GM19035 (cell line): ENCODE measurements at regions not wholly inside any gene's neighbourhood (a gene's known extent, or its start where the extent isn't known, plus 50 kb on each side); places are given as distances from the start of the nearest gene placed in this dataset.

Experiments used
- ATAC-seq: cut with Tn5 transposase; IDR thresholded peaks from one replicate; pipeline ENCODE4 v1.9.1; 2021; ENCODE audit not compliant: unreplicated experiment

DNA sequence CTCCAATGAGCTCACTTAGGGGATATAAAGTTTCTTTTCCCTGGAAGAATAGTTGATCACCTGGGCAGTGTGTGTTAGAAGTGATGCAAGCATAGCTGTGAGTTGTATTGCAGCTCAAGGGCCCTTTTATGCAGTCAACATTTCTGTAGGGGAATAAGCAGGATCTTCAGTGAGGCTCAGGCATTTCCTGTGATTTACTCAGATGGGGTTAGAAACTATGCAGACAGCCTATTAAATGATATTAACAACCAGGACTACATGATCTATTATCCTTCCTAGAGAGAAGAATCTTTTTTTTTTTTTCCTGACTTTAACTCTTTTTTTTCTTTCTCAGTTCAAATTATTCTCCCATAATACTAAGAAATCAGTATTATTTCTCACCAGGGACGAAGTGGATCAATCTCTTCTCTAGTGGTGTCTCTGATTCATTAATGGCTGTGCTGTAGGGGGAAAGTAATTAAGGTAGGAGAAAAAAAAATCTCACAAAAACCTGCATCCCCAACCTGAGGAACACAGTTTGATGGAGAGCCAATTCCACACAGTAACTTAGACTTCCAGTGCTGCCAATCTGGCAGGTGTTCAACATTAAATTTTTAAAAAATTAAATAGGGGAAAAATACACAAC is 126.4 kb upstream of the SLC10A2 start:
- ATAC-seq, result no peak

DNA sequence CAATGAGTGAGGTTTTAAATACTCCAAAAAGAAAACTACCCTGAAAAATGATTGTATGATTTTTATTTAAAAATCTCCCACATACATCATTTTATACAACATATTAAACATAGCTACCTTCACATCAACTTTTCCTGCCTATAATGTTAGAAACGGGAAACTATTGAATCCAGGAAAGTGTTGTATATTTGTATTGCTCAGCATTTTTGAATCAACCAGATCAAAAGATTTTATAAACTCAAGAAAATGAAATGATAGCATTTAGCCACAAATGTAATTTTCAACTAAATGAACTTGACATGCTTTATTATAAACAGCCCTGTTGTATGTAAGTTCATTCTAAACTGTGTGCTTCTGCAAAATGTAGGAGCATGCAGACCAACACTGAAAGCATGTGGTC is 124.6 kb upstream of the SLC10A2 start:
- ATAC-seq, result no peak

DNA sequence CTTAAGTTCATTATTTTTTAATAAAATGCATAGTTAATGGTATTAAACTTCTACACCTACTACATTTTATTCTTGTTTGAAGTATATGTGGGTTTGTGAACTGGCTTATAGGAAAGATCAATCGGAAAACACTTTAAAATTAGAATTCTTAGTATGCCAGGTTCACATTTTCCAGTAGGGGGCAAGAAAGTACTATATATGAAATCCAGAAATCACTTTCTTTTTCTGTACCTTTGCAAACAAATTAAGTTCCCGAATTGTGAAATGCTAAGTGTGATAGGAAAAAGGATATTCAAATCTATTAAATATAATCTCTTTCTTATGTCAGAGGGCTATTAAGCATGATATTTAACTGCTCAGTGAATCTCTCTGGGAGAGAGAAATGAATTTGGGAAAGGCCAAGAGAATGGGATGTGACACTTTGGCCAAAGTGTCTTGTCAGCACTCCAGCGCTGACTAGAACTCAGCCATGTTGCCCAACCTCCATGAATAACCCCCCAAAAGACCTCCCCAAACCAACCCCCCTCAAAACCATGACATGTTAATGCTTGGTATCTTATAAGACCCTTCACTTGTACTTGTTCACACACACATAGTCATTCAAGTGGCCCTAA is 122.6 kb upstream of the SLC10A2 start:
- no peak for ATAC-seq

DNA sequence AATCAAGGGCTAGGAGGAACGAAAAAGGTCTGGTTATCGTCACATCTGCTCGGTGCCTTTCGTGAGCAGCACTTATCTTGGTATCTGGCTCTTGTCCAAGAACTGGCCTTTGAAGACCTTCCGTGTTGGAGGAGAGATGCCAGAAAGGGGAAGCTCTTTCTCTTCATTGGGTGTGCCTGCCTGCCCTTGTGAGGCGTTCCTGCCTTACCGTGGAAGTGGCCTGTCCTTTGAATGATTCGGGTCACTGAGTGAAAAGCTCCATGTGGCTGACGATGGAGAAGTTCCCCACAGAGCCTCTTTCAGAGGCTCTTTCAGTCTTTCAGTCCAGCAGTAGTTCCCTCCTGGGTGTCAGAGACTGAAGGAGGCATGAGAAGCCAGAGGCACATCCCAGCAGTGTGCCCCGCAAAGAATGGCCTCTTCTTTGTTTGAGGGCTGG is 121.5 kb upstream of the SLC10A2 start:
- ATAC-seq, result no peak

DNA sequence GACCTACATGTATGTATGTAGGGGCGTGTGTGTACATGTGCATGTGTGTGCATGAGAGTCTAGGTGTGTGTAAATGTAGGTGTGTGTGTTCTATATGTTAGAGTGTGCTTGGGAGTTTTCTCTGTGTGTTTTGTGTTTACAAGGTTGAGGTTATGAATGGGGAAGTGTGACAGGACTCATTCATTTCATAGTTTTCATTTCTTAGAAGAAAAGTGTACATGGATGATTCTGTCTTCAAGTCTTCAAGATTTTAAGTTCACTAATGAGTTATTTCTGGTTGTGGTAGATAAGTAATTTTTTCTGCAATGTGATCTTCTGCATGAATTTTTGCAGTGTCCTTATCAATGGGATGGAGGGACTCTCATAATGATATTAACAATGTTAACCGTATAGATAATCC is 118.2 kb upstream of the SLC10A2 start:
- no peak for ATAC-seq

DNA sequence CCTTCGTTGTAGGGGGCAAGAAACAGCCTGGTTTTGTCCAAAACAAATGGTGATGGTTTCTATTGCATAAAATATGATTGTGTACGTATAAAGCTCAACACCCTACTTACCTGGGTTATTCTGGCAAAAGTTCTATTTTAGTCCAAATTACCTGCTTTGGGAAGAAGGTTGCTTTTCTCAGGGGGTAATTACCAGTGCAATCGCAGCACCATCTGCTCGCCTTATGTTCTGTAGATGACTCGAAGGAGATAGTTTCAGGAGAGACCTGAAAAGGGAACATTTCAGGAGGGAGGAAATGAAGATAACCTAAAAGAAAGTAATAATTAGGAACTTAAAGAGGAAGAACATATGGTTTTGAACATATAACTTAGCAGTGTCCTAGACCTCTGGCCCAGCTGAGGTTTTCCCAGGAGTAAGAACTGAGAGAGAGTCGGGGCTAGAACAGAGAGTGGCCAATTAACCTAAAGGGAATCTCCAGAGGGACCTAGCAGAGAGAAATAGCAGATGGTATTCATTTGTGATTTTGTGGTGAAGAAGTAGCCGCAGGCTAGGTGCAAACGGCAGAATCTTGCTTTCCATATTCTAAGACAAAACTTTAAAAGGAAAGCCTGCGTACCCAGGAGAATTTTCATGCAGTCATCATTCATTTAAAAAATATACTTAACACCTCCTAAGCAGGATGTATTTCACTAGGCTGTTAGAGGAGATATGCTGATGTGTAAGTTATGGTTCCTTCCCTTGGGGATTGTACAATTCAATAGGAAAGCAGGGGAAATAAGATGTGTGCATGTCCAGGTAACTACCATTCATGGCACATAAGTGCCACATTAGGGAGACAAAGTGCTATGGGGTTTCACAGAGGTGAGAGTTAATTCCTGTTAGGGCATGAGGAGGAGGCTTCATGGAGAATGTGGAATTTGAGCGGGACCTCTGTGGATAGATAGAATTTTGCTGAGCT is 113.0 kb upstream of the SLC10A2 start:
- ATAC-seq, result no peak

DNA sequence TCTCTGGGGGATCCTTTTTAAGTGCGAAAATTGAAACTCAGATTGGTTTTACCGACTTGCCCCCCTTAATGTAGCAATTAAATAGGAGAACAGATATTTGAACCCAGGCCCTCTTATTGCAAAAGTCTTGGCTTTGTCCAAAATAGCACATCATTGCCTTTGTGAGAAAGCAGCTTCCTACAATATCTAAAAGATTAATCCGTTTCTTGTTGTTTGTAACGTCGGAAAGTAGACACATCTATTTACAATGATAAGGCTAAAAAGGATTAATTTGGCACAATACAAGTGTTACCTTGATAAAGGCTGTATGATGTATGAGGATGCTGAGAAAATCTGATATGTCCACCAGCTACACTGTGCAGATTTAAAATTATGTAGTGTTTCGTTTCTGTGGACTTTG is 108.7 kb upstream of the SLC10A2 start:
- ATAC-seq, result no peak

DNA sequence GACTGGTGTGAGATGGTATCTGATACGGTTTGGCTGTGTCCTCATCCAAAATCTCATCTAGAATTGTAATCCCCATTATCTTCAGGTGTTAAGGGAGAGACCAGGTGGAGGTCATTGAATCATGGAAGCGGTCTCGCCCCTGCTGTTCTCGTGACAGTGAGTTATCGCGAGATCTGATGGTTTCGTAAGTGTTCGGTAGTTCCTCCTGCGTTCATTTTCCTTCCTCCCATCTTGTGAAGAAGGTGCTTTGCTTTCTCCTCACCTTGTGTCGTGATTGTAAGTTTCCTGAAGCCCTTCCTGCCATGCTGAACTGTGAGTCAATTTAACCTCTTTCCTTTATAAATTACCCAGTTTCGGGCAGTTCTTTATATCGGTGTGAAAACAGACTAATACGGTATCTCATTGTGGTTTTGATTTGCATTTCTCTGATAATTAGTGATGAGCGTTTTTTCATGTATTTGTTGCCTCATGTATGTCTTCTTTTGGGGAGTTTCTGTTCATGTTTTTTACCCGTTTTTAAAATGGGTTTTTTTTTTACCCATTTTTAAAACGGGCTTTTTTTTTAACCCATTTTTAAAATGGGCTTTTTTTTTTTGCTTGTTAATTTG is 102.8 kb upstream of the SLC10A2 start:
- ATAC-seq, result no peak

DNA sequence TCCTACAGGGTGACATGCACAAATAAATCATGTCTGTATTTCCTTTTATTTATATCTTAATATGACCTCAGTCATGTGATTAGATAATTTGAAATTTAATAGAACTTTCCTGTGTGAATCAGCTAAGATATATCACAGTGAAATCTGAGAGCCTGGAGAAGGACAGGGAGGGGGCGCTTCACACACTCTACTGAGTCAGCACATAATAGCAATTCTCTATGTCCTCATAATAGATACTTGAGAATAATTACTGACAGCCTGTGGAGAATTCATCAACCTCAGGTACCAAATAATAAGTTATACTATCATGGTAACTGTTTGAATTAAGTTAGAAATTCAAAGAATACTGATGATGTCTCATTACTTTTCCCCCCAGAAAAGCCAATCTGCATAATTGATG is 98.0 kb upstream of the SLC10A2 start:
- no peak for ATAC-seq

DNA sequence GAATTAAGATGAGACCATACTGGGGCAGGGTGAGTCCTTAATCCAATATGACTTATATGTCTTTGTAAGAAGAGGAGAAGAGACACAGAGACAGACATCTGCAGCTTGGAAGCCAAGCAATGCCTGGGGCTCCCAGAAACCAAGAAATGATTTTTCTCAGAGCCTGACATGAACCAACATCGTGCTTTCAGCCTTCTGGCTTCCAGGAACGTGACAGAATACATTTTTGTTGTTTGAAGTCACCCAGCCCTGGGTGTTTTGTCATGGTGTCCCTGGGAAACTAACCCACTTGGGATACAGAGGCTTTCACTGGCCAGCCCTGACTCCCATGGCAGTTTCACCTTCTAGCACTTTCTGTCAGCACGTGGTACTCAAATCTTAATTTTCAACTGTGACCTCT is 95.3 kb upstream of the SLC10A2 start:
- no peak for ATAC-seq

DNA sequence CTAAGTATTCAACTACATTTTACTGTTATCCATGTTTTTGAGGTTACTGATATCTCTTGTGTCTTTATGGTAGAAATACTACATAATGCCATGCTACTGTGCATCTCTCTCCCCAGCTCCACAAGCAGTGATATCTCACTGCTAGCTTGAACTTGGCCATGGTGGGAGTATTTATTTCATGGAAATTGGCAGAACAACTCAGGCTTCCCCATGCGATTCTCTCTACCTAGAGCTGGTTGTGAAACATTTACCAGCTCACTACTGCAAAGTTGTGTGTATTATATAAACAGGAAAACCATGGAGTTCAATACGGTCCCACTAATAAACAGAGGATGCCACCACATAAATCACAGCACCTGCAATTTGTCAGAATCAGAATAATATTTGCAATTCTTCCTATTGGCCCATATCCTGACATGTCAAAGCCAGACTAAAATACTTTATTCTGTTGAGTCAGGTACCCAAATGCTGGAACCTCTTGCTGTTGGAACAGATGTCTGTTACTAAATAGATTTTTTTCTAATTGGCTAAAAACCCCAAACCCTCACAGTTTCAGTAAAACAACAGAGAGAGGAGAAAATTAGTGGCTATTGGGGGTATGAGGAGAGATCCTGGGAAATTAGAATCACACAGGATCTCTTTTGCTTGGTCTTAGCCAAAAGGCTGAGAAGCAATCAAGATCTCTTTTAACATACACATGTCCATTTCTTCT is 91.4 kb upstream of the SLC10A2 start:
- ATAC-seq, result no peak

DNA sequence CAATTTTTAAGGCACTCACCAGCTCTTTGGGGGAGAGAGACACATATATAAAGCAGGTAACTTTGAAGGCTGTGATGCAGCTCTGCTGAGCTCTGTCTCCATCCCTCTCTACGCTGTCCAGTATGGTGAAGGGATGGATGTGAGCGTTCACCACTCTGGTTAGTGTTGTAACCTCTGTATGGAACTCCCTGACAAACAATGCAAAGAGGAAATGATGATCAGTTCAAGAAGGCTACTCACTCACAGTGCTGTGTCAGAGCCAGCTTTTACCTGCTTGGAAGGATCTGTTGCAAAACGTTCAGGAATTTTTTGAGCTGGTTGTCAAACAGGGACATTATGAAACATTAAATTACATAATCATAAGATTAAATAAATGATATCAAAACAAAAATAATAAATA is 90.8 kb upstream of the SLC10A2 start:
- ATAC-seq, result no peak

DNA sequence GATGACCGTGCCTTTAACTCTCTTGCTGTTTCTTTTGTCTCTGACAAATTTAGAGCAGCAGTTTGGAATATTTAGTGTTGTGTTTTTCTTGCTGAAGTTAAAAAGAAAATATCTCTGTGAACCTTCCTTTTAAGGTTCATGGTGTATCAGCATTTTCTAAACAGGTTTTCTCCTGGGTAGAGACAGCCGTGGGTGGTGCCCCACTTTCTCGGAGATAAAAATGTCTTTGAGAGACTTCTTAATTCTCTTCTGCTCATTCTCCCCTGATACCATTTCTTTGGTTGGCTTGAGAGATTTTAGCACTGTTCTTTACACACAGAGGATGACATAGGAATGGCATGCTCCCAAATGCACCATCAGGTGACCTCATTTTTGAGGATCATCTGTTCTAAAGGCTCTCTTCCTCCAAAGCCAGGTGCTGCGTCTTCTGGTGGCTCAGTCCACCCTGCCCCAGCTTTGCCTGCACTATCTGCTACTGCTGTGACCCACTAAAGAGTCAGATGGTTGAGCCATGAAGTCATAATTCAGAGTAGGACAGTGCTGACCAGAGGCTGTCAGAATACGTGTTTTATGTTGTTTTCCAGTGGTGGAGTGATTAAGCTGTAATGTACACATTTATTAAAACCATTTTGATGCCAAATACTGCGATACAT is 90.3 kb upstream of the SLC10A2 start:
- ATAC-seq, result no peak

DNA sequence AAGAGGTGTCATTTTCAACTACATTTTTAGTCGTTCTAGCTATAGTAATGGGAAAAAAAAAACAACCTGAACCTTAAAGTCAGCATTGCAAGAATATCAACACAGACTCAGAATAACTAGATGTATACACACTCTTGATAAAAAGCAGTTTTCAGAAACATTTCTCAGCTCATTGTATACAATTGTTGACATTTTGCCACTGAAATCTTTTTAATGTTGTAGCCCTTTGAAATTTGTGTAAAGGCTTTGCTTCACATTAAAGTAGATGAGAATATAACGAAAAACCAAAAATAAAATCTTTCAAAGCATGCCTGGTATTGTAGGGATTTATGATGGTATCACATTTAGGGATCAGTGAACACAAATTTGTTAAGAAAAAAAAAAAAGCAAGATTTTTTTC is 87.2 kb upstream of the SLC10A2 start:
- ATAC-seq, result no peak

DNA sequence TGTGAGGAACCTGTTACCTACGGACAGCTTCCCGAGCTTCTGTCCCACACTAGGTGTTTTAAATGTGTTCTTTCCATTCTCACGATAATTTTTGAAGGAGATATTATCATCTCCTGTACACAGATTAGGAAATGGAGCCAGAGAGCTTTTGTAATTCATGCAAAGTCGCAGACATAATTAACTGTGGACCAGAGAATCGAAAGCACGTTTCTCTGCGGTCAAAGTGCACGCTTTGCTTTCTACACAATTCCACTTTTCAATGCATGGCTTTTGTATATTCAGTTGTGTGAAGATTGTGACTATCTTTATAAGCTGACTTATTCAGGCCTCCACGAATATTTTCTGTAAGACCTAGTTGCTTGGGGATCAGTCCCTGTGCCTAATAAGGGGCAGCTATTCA is 81.7 kb upstream of the SLC10A2 start:
- ATAC-seq, result no peak

DNA sequence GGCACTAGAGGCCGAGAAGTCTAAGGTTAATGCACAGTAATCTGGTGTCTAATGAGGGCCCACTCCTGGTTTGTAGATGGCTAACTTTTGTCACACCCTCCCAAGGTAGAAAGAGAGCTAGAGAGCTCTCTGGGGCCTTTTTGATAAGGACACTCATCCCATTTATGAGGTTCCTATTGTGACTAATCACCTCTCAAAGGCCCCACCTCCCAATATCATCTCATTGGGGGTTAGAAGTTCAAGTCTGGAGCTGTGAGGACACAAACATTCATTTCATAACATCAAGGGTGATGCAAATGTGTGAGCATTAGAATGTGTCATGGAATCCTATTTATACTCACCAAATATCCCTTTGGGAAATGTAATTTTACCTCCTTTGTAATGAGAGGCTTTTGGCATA is 79.2 kb upstream of the SLC10A2 start:
- no peak for ATAC-seq

DNA sequence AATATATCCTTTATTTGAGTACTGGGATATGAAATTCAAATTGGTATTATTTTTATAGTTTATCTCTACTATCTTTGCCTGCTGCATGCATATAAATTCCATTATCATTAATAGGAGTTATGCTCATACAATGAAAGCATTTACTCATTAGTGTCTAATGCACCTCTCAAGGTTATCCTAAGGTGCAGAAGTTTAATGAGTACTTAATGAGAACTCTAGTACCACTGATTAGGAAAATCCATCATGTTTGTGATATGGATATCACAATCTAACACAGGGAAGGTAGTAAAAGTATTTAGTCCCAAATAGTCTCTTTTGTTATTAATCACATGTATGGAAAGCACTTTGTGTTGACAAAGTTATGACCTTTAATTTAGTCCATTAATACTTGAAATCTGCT is 77.2 kb upstream of the SLC10A2 start:
- ATAC-seq, result no peak

DNA sequence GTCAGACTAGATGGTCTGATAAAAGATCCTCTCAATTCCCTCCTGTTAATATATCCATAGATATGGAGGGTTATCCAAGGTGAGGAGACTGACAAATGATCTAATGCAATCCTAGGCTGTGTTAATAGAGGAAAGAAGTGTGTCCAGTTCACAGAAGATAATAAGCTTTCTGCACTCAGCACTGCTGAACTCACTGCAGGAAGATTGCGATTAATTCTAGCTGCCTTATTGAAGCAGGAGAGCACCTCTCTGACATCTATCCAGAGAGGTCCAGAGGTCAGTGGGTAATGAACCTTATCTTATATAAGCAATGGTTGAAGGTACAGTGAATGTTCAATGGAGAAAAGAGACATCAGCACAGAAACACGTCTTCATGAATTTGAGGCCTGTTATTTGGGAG is 75.9 kb upstream of the SLC10A2 start:
- no peak for ATAC-seq

DNA sequence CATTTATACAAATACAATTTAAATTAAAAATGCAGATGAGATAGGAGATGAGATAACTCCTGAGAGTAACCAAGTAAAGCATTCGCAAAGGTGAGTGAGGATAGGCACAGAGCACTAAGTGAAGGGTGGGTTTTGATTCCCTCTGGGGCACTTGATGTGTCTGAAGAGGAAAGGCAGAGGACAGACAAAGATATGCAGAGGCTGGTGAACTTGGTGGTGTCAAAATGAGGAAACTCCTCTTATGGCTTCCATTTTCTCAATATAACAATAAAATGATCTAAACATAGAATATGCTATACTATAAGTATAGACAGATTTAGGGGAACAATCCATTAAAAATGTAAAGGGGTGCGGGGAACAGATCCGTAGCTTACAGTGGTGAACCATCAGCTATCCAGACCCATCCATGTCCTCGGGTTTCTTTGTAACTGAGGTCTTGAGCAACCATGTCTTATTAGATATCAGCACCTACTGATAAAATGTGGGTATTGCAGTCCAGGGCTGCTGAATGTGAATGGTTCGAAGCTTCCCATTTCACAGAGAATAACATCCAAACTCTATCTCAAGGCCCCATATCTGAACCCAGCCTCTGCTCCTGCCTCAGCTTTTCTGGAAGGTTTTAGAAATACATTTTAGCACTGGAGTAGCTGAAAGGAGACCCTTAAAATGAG is 73.9 kb upstream of the SLC10A2 start:
- peak; percentile 95 for ATAC-seq

DNA sequence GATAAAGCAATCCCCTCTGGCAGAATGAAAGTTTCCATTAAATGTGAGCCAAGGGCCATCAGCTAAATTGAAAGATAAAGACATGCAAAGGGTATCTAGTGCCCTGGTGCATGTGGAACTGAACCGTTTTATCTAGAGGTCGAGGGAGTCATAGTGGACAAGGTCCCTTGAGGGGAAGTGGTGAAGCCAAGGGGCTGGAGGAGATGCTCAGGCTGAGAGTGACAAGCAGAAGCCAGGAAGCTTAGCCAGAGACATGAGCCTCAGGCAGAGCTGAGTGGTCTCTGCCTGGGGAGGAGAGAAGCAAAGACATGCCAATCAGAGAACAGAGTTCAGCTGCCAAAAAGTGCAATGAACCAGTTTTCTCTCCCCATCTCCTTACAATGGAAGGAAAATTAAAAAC is 68.1 kb upstream of the SLC10A2 start:
- peak; percentile 51 for ATAC-seq
